ENCODE measurements at regions not wholly inside any gene's neighbourhood (a gene's known extent, or its start where the extent isn't known, plus 50 kb on each side); places are given as distances from the start of the nearest gene placed in this dataset.

DNA sequence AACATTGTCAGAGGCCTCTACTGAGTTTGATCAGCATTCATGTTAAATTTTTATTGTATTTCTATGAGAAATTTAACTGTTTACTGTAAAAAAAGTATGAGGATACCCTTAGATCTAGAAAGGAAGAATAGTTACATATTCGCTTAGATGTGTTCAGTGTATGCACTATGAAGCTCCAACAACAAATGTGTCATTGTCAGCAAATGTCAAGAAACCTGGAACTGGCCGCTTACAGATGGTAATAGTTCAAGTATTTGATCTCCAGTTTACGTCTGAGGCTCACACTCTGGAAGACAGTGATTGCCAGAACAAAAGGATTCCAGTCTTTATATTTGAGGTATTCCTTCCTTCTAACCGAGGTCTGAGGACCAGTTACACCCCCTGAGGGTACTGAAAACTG, 921.2 kb upstream of the LRRTM1 start:
- H3K27me3 ChIP-seq (replicated peaks; ENCODE audit: insufficient read depth, low read depth, low read length, poor library complexity), result no peaks in the 10 kb centered on the region
- H3K27ac ChIP-seq (ENCODE audit: low read depth, low read length, poor library complexity, severe bottlenecking), result no peak overlapping the region
- no peaks in the 10 kb centered on the region for H3K4me1 ChIP-seq (ENCODE audit: insufficient read depth, low read length, poor library complexity, severe bottlenecking)
- H3K4me3 ChIP-seq (ENCODE audit: low read depth, low read length, poor library complexity, severe bottlenecking), result no peak overlapping the region
- no peak for TF ChIP-seq EZH2 (IDR thresholded peaks at IDR 0.05; ENCODE audit: borderline replicate concordance, low read depth, low read length, poor library complexity, severe bottlenecking)
- TF ChIP-seq, protein P1, sequence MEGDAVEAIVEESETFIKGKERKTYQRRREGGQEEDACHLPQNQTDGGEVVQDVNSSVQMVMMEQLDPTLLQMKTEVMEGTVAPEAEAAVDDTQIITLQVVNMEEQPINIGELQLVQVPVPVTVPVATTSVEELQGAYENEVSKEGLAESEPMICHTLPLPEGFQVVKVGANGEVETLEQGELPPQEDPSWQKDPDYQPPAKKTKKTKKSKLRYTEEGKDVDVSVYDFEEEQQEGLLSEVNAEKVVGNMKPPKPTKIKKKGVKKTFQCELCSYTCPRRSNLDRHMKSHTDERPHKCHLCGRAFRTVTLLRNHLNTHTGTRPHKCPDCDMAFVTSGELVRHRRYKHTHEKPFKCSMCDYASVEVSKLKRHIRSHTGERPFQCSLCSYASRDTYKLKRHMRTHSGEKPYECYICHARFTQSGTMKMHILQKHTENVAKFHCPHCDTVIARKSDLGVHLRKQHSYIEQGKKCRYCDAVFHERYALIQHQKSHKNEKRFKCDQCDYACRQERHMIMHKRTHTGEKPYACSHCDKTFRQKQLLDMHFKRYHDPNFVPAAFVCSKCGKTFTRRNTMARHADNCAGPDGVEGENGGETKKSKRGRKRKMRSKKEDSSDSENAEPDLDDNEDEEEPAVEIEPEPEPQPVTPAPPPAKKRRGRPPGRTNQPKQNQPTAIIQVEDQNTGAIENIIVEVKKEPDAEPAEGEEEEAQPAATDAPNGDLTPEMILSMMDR (conservative IDR thresholded peaks at IDR 0.05; ENCODE audit: low read depth, low read length), result no peak
- POLR2A ChIA-PET (ENCODE audit: low non-redundant PET), result no interaction called here
- no TSS peak for BruUV-seq (replicated peaks)
- H3K36me3 ChIP-seq (ENCODE audit: insufficient read depth, low read length, poor library complexity, severe bottlenecking), result no peaks in the 10 kb centered on the region
- no peak for DNase-seq (ENCODE audit: low spot score)
- intact Hi-C loops (cut with micrococcal nuclease; ENCODE audit: unreplicated experiment), result no loop called here
- CTCF ChIA-PET, result no interaction called here
- H3K9me3 ChIP-seq (ENCODE audit: low read depth, low read length, poor library complexity, severe bottlenecking), result peaks cover 24% of the 10 kb centered on the region

DNA sequence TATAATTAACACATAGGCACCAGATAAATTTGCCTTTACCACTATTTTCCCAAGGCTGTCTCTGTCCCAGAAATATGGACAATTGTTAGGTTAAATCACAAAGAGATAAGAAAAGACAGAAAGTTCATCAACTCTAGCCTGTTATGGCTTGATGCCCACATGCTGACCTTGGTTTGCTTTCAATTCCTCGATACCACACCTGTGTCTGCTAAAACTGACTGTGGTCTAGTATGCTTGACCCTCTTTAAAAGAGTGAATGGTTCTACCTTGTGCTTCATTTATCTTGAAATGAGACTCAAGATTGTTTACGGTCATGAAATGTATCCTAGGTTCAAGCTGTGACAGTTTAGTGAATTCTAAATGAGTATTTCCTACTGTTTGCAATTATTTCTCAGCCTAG, 909.0 kb upstream of the LRRTM1 start:
- BruUV-seq (replicated peaks), result no TSS peak
- POLR2A ChIA-PET (ENCODE audit: low non-redundant PET), result no interaction called here
- no peak for TF ChIP-seq EZH2 (IDR thresholded peaks at IDR 0.05; ENCODE audit: borderline replicate concordance, low read depth, low read length, poor library complexity, severe bottlenecking)
- TF ChIP-seq, protein P1 (conservative IDR thresholded peaks at IDR 0.05; ENCODE audit: low read depth, low read length), result no peak
- CTCF ChIA-PET, result no interaction called here
- Histone ChIP-seq H3K4me3 (ENCODE audit: low read depth, low read length, poor library complexity, severe bottlenecking) (no peak overlapping the region), H3K27me3 (replicated peaks; ENCODE audit: insufficient read depth, low read depth, low read length, poor library complexity) (no peaks in the 10 kb centered on the region), H3K36me3 (ENCODE audit: insufficient read depth, low read length, poor library complexity, severe bottlenecking) (no peaks in the 10 kb centered on the region), H3K4me1 (ENCODE audit: insufficient read depth, low read length, poor library complexity, severe bottlenecking) (no peaks in the 10 kb centered on the region), H3K27ac (ENCODE audit: low read depth, low read length, poor library complexity, severe bottlenecking) (no peak overlapping the region), H3K9me3 (ENCODE audit: low read depth, low read length, poor library complexity, severe bottlenecking) (peaks cover 19% of the 10 kb centered on the region)
- no peak for DNase-seq (ENCODE audit: low spot score)
- intact Hi-C loops (cut with micrococcal nuclease; ENCODE audit: unreplicated experiment), result no loop called here

DNA sequence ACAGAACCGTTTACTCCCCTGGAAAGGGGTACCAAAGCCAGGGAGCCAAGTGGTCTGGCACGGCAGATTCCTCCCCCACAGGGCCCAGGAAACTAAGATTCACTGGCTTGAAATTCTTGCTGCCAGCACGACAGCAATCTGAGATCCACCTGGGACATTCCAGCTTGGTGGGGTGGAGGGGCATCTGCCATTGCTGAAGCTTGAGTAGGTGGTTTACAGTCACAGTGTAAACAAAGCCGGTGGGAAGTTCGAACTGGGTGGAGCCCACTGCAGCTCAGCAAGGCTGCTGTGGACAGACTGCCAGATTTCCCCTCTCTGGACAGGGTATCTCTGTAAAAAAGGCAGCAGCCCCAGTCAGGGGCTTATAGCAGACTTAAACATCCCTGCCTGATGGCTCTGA, 901.7 kb upstream of the LRRTM1 start:
- Histone ChIP-seq H3K4me1 (ENCODE audit: insufficient read depth, low read length, poor library complexity, severe bottlenecking) (no peaks in the 10 kb centered on the region), H3K36me3 (ENCODE audit: insufficient read depth, low read length, poor library complexity, severe bottlenecking) (no peaks in the 10 kb centered on the region), H3K27me3 (replicated peaks; ENCODE audit: insufficient read depth, low read depth, low read length, poor library complexity) (no peaks in the 10 kb centered on the region), H3K4me3 (ENCODE audit: low read depth, low read length, poor library complexity, severe bottlenecking) (no peak overlapping the region), H3K27ac (ENCODE audit: low read depth, low read length, poor library complexity, severe bottlenecking) (no peak overlapping the region), H3K9me3 (ENCODE audit: low read depth, low read length, poor library complexity, severe bottlenecking) (peaks cover 25% of the 10 kb centered on the region)
- DNase-seq (ENCODE audit: low spot score), result no peak
- POLR2A ChIA-PET (ENCODE audit: low non-redundant PET), result no interaction called here
- CTCF ChIA-PET, result no interaction called here
- no TSS peak for BruUV-seq (replicated peaks)
- TF ChIP-seq EZH2 (IDR thresholded peaks at IDR 0.05; ENCODE audit: borderline replicate concordance, low read depth, low read length, poor library complexity, severe bottlenecking), result no peak
- TF ChIP-seq, protein P1 (conservative IDR thresholded peaks at IDR 0.05; ENCODE audit: low read depth, low read length), result no peak
- intact Hi-C loops (cut with micrococcal nuclease; ENCODE audit: unreplicated experiment), result no loop called here

Data from A673 (cell line).